ENCODE measurements at regions not wholly inside any gene's neighbourhood (a gene's known extent, or its start where the extent isn't known, plus 50 kb on each side); places are given as distances from the start of the nearest gene placed in this dataset.

GRCh38 chr13:76552041-76552772 lies 334.0 kb downstream of the KCTD12 start:
- TF ChIP-seq POLR2AphosphoS5 (IDR thresholded peaks at IDR 0.05) (no peak), POLR2A (IDR thresholded peaks at IDR 0.05) (no peak), EP300 (IDR thresholded peaks at IDR 0.05) (no peak), CTCF (IDR thresholded peaks at IDR 0.05) (no peak)
- Histone ChIP-seq H3K36me3 (no peaks in the 10 kb centered on the region), H3K27ac (no peak overlapping the region), H3K27me3 (no peaks in the 10 kb centered on the region), H3K9me3 (no peaks in the 10 kb centered on the region), H3K4me1 (peaks cover 0 to 3% (median 0%) of the 10 kb centered on the region in 4 donors), H3K4me3 (no peak overlapping the region)
- ATAC-seq (ENCODE audit: low FRiP score in 2 of 2), result no peak
- DNase-seq, result no peak
- WGBS, 2 donors, result 50 to 63% methylated on average over 5 of the region's 5 CpGs

- 65 to 70% methylated on average over 4 of the region's 4 CpGs for WGBS, 2 donors
- DNase-seq (no peak), ATAC-seq (ENCODE audit: low FRiP score in 2 of 2) (no peak)
- H3K4me1 ChIP-seq, result no peaks in the 10 kb centered on the region
- TF ChIP-seq CTCF (IDR thresholded peaks at IDR 0.05) (no peak), POLR2AphosphoS5 (IDR thresholded peaks at IDR 0.05) (no peak), EP300 (IDR thresholded peaks at IDR 0.05) (no peak), POLR2A (IDR thresholded peaks at IDR 0.05) (no peak)
- H3K27ac ChIP-seq, result no peak overlapping the region
- no peaks in the 10 kb centered on the region for H3K36me3 ChIP-seq
- H3K9me3 ChIP-seq, result no peaks in the 10 kb centered on the region
- H3K27me3 ChIP-seq, result no peaks in the 10 kb centered on the region
- H3K4me3 ChIP-seq, result no peak overlapping the region
These were observed 344.0 kb downstream of the KCTD12 start for GRCh38 chr13:76542176-76542575.

- 88 to 92% methylated on average over 3 of the region's 3 CpGs for WGBS, 2 donors
These were observed 348.2 kb downstream of the KCTD12 start for GRCh38 chr13:76538004-76538403.

GRCh38 chr13:76533251-76533650 lies 353.0 kb downstream of the KCTD12 start:
- no peaks in the 10 kb centered on the region for H3K36me3 ChIP-seq
- no peaks in the 10 kb centered on the region for H3K4me1 ChIP-seq
- no peak for ATAC-seq (ENCODE audit: low FRiP score in 2 of 2)
- no peak for DNase-seq
- H3K27ac ChIP-seq, result no peak overlapping the region
- no peak for TF ChIP-seq EP300 (IDR thresholded peaks at IDR 0.05)
- TF ChIP-seq POLR2AphosphoS5 (IDR thresholded peaks at IDR 0.05), result no peak
- TF ChIP-seq CTCF (IDR thresholded peaks at IDR 0.05), result no peak
- 70 to 86% methylated on average over 2 of the region's 2 CpGs for WGBS, 2 donors
- H3K4me3 ChIP-seq, result no peak overlapping the region
- no peaks in the 10 kb centered on the region for H3K27me3 ChIP-seq
- no peaks in the 10 kb centered on the region for H3K9me3 ChIP-seq

More at GRCh38 chr13:76538004-76538403, 348.2 kb downstream of the KCTD12 start:
- no peaks in the 10 kb centered on the region for H3K4me1 ChIP-seq
- ATAC-seq (ENCODE audit: low FRiP score in 2 of 2) (no peak), DNase-seq (no peak)
- H3K36me3 ChIP-seq, result no peaks in the 10 kb centered on the region
- no peak overlapping the region for H3K4me3 ChIP-seq
- H3K27ac ChIP-seq, result no peak overlapping the region
- H3K27me3 ChIP-seq, result no peaks in the 10 kb centered on the region
- H3K9me3 ChIP-seq, result no peaks in the 10 kb centered on the region
- no peak for TF ChIP-seq EP300 (IDR thresholded peaks at IDR 0.05)
- TF ChIP-seq CTCF (IDR thresholded peaks at IDR 0.05), result no peak
- no peak for TF ChIP-seq POLR2A (IDR thresholded peaks at IDR 0.05)
- no peak for TF ChIP-seq POLR2AphosphoS5 (IDR thresholded peaks at IDR 0.05)

- no peaks in the 10 kb centered on the region for H3K27me3 ChIP-seq
- TF ChIP-seq POLR2A (IDR thresholded peaks at IDR 0.05) (no peak), CTCF (IDR thresholded peaks at IDR 0.05) (no peak), EP300 (IDR thresholded peaks at IDR 0.05) (no peak), POLR2AphosphoS5 (IDR thresholded peaks at IDR 0.05) (no peak)
- DNase-seq, result no peak
- H3K4me1 ChIP-seq, result no peaks in the 10 kb centered on the region
- H3K27ac ChIP-seq, result no peak overlapping the region
- no peak for ATAC-seq (ENCODE audit: low FRiP score in 2 of 2)
- no peak overlapping the region for H3K4me3 ChIP-seq
- H3K36me3 ChIP-seq, result no peaks in the 10 kb centered on the region
- H3K9me3 ChIP-seq, result no peaks in the 10 kb centered on the region
These were observed 359.2 kb downstream of the KCTD12 start for GRCh38 chr13:76527041-76527440.

All from upper lobe of left lung (tissue), 6 donors.